ENCODE measurements at regions not wholly inside any gene's neighbourhood (a gene's known extent, or its start where the extent isn't known, plus 50 kb on each side); places are given as distances from the start of the nearest gene placed in this dataset.

- Histone ChIP-seq H3K9me3 (replicated peaks; ENCODE audit: control insufficient read depth, insufficient read depth, low read length) (no peaks in the 10 kb centered on the region), H4K20me1 (replicated peaks; ENCODE audit: control insufficient read depth, extremely low read depth, insufficient read depth, low read length) (no peaks in the 10 kb centered on the region), H2AFZ (ENCODE audit: low read depth, low read length) (no peak overlapping the region), H3K36me3 (ENCODE audit: control insufficient read depth in 2 of 2, extremely low read depth in 1 of 2, insufficient read depth in 2 of 2, low read length in 2 of 2) (no peaks in the 10 kb centered on the region), H3K4me1 (ENCODE audit: control insufficient read depth, extremely low read depth, insufficient read depth, low read length) (no peaks in the 10 kb centered on the region), H3K4me3 (replicated peaks in 1 of 3; ENCODE audit: insufficient read depth in 1 of 3, low read depth in 1 of 3, low read length in 3 of 3) (no peak overlapping the region), H3K79me2 (ENCODE audit: control insufficient read depth, insufficient read depth, low read length) (no peaks in the 10 kb centered on the region), H3K9me1 (replicated peaks; ENCODE audit: control insufficient read depth, extremely low read depth, insufficient read depth, low read length) (no peaks in the 10 kb centered on the region), H3K27ac (ENCODE audit: insufficient read depth, low read depth, low read length) (no peak overlapping the region), H3K9ac (replicated peaks; ENCODE audit: extremely low read depth, insufficient read depth, low read length) (no peak overlapping the region), H3K27me3 (ENCODE audit: control insufficient read depth in 2 of 2, insufficient read depth in 2 of 2, low read length in 2 of 2) (no peaks in the 10 kb centered on the region), H3K4me2 (ENCODE audit: insufficient read depth, low read length) (no peak overlapping the region)
- dilution Hi-C loops (cut with MboI; ENCODE audit: extremely low pct_ligation_motif_present, low sequenced_read_pairs) (no loop called here), intact Hi-C loops (cut with micrococcal nuclease) (no loop called here)
- DNase-seq (ENCODE audit: low read depth, low spot score) (no peak), FAIRE-seq (no peak)
- BruUV-seq (replicated peaks): no TSS peak
- ChIA-PET POLR2A (no interaction called here), CTCF (interaction anchor here (1.2 kb wide), 1 partner anchor 12 kb away, joined by 3 read pairs; no protein-coding TSS in a partner anchor)
- no peak for TF ChIP-seq JUN (IDR thresholded peaks at IDR 0.05; ENCODE audit: borderline replicate concordance, insufficient read depth, insufficient read length, low read depth)
- no peak for TF ChIP-seq FOS (IDR thresholded peaks at IDR 0.05; ENCODE audit: borderline replicate concordance, insufficient read depth, low read length)
- TF ChIP-seq POLR2A (IDR thresholded peaks at IDR 0.05; ENCODE audit: low read depth, low read length): no peak
- TF ChIP-seq MYC (IDR thresholded peaks at IDR 0.05; ENCODE audit: low read depth, low read length): no peak
- TF ChIP-seq, protein P1, sequence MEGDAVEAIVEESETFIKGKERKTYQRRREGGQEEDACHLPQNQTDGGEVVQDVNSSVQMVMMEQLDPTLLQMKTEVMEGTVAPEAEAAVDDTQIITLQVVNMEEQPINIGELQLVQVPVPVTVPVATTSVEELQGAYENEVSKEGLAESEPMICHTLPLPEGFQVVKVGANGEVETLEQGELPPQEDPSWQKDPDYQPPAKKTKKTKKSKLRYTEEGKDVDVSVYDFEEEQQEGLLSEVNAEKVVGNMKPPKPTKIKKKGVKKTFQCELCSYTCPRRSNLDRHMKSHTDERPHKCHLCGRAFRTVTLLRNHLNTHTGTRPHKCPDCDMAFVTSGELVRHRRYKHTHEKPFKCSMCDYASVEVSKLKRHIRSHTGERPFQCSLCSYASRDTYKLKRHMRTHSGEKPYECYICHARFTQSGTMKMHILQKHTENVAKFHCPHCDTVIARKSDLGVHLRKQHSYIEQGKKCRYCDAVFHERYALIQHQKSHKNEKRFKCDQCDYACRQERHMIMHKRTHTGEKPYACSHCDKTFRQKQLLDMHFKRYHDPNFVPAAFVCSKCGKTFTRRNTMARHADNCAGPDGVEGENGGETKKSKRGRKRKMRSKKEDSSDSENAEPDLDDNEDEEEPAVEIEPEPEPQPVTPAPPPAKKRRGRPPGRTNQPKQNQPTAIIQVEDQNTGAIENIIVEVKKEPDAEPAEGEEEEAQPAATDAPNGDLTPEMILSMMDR (IDR thresholded peaks at IDR 0.05; ENCODE audit: extremely low read depth in 1 of 2, insufficient read depth in 1 of 2, low read depth in 1 of 2, low read length in 2 of 2): no peak
- no peak for TF ChIP-seq POLR2AphosphoS5 (IDR thresholded peaks at IDR 0.05; ENCODE audit: insufficient read depth, low read depth, low read length)
Observed at GRCh38 chrX:134162032-134162431, 75.0 kb upstream of the CCDC160 start.

DNA sequence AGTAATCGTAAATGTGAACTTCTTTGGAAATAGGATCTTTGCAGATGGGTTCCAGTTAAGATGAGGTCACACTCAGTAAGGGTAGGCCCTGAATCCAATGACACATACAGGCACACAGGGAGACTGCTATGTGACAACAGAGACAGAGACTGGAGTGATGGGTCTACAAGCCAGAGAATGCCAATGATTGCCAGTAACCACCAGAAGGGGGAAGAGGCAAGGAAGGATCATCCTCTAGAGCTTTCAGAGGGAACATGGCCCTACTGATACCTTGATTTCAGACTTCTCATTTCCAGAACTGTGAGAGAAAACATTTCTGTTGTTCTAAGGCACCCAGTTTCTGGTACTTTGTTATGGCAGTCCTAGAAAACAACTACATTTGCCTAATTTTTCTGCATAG, 73.1 kb upstream of the CCDC160 start:
- Histone ChIP-seq H3K27me3 (ENCODE audit: control insufficient read depth in 2 of 2, insufficient read depth in 2 of 2, low read length in 2 of 2) (no peaks in the 10 kb centered on the region), H3K4me3 (replicated peaks in 1 of 3; ENCODE audit: insufficient read depth in 1 of 3, low read depth in 1 of 3, low read length in 3 of 3) (no peak overlapping the region), H3K36me3 (ENCODE audit: control insufficient read depth in 2 of 2, extremely low read depth in 1 of 2, insufficient read depth in 2 of 2, low read length in 2 of 2) (no peaks in the 10 kb centered on the region), H3K9ac (replicated peaks; ENCODE audit: extremely low read depth, insufficient read depth, low read length) (no peak overlapping the region), H3K79me2 (ENCODE audit: control insufficient read depth, insufficient read depth, low read length) (no peaks in the 10 kb centered on the region), H3K4me1 (ENCODE audit: control insufficient read depth, extremely low read depth, insufficient read depth, low read length) (no peaks in the 10 kb centered on the region), H3K9me3 (replicated peaks; ENCODE audit: control insufficient read depth, insufficient read depth, low read length) (no peaks in the 10 kb centered on the region), H3K9me1 (replicated peaks; ENCODE audit: control insufficient read depth, extremely low read depth, insufficient read depth, low read length) (no peaks in the 10 kb centered on the region), H2AFZ (ENCODE audit: low read depth, low read length) (no peak overlapping the region), H3K27ac (ENCODE audit: insufficient read depth, low read depth, low read length) (no peak overlapping the region), H4K20me1 (replicated peaks; ENCODE audit: control insufficient read depth, extremely low read depth, insufficient read depth, low read length) (no peaks in the 10 kb centered on the region), H3K4me2 (ENCODE audit: insufficient read depth, low read length) (no peak overlapping the region)
- intact Hi-C loops (cut with micrococcal nuclease): no loop called here
- BruUV-seq (replicated peaks): no TSS peak
- FAIRE-seq: no peak
- CTCF ChIA-PET: interaction anchor here (1.1 kb wide), 1 partner anchor 20 kb away, joined by 3 read pairs; no protein-coding TSS in a partner anchor
- no peak for DNase-seq (ENCODE audit: low read depth, low spot score)
- dilution Hi-C loops (cut with MboI; ENCODE audit: extremely low pct_ligation_motif_present, low sequenced_read_pairs): no loop called here
- TF ChIP-seq, protein P1 (IDR thresholded peaks at IDR 0.05; ENCODE audit: extremely low read depth in 1 of 2, insufficient read depth in 1 of 2, low read depth in 1 of 2, low read length in 2 of 2): no peak
- TF ChIP-seq POLR2AphosphoS5 (IDR thresholded peaks at IDR 0.05; ENCODE audit: insufficient read depth, low read depth, low read length): no peak
- POLR2A ChIA-PET: no interaction called here
